Suprapubic skin (tissue), 4 donors: ENCODE measurements at regions not wholly inside any gene's neighbourhood (a gene's known extent, or its start where the extent isn't known, plus 50 kb on each side); places are given as distances from the start of the nearest gene placed in this dataset.

Source experiments
- POLR2A ChIP-seq, 2 donors: fragments of 450-650 bp; IDR thresholded peaks; one replicate each; pipeline ENCODE4 v1.6.1; 2017; ENCODE audit warnings: antibody characterized with exemption in 2 of 2, mild to moderate bottlenecking in 2 of 2, moderate library complexity in 2 of 2
- POLR2AphosphoS5 ChIP-seq, 3 donors: sonication (generic); formaldehyde crosslinking; IDR thresholded peaks; one replicate each; pipeline ENCODE4 v1.6.1; 2017; ENCODE audit warnings: antibody characterized with exemption in 3 of 3
- TF ChIP-seq, protein P1 (sequence below), 2 donors: fragments of 200-600 bp in 1 of 2; fragments of 450-650 bp in 1 of 2; sonication (generic) in 1 of 2; IDR thresholded peaks; one replicate each; pipeline ENCODE4 v1.5.1; 2016 to 2019; ENCODE audit warnings: antibody characterized with exemption in 2 of 2, mild to moderate bottlenecking in 1 of 2, moderate library complexity in 1 of 2

DNA sequence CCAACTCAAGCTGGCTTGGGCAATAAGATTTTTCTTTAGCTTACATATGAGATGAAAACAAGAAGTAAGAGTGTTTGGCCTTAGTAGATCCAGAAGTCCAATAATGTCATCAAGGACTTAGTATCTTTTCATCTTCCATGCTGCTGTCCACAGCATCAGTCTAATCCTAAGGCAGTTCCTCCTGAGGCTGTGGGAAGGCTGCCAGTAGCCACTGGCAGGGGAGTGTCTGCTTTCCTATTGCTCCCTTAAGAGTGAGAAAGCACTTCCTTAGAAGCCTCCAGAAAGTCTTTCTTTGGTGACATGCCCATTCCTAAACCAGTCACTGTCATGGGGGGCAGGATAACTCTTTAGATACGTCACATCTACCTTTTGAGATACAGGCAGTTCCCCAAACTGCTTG lies 317.7 kb downstream of the BMP4 start:
- TF ChIP-seq, protein P1, sequence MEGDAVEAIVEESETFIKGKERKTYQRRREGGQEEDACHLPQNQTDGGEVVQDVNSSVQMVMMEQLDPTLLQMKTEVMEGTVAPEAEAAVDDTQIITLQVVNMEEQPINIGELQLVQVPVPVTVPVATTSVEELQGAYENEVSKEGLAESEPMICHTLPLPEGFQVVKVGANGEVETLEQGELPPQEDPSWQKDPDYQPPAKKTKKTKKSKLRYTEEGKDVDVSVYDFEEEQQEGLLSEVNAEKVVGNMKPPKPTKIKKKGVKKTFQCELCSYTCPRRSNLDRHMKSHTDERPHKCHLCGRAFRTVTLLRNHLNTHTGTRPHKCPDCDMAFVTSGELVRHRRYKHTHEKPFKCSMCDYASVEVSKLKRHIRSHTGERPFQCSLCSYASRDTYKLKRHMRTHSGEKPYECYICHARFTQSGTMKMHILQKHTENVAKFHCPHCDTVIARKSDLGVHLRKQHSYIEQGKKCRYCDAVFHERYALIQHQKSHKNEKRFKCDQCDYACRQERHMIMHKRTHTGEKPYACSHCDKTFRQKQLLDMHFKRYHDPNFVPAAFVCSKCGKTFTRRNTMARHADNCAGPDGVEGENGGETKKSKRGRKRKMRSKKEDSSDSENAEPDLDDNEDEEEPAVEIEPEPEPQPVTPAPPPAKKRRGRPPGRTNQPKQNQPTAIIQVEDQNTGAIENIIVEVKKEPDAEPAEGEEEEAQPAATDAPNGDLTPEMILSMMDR (IDR thresholded peaks at IDR 0.05) = no peak
- TF ChIP-seq POLR2AphosphoS5 (IDR thresholded peaks at IDR 0.05) = no peak
- TF ChIP-seq POLR2A (IDR thresholded peaks at IDR 0.05) = no peak
